Chondrocyte (in vitro differentiated cells): ENCODE measurements at regions not wholly inside any gene's neighbourhood (a gene's known extent, or its start where the extent isn't known, plus 50 kb on each side); places are given as distances from the start of the nearest gene placed in this dataset.

Source experiments
- DNase-seq: peaks from one replicate; pipeline ENCODE4 v3.0.0; 2021; ENCODE audit warnings: mixed read lengths, low spot score
- H3K27ac Mint-ChIP-seq: one replicate; pipeline ENCODE4 v1.8.0; 2021; ENCODE audit warnings: mild to moderate bottlenecking, moderate library complexity, mixed read lengths; ENCODE audit not compliant: unreplicated experiment
- H3K27me3 Mint-ChIP-seq: 2 replicates; pipeline ENCODE4 v1.8.0; 2021; ENCODE audit warnings: low read depth, mixed read lengths
- H3K36me3 Mint-ChIP-seq: 2 replicates; pipeline ENCODE4 v1.8.0; 2021; ENCODE audit warnings: low read depth, mixed read lengths
- H3K4me1 Mint-ChIP-seq: 2 replicates; pipeline ENCODE4 v1.8.0; 2021; ENCODE audit warnings: low read depth, mild to moderate bottlenecking, mixed read lengths
- H3K4me3 Mint-ChIP-seq: one replicate; pipeline ENCODE4 v1.8.0; 2021; ENCODE audit warnings: mild to moderate bottlenecking, moderate library complexity, mixed read lengths; ENCODE audit not compliant: unreplicated experiment
- H3K9me3 Mint-ChIP-seq: 2 replicates; pipeline ENCODE4 v1.8.0; 2021; ENCODE audit warnings: low read depth, mixed read lengths
- CTCF ChIP-seq: fragments of 200-600 bp; sonication (generic); IDR thresholded peaks from 2 replicates; pipeline ENCODE4 v1.5.0; 2021; ENCODE audit warnings: antibody characterized with exemption, mild to moderate bottlenecking, moderate library complexity

- H3K27ac Mint-ChIP-seq = no peak overlapping the region
- H3K9me3 Mint-ChIP-seq = no peaks in the 10 kb centered on the region
- H3K4me1 Mint-ChIP-seq = peaks cover 14% of the 10 kb centered on the region
- no peak overlapping the region for H3K4me3 Mint-ChIP-seq
- peaks cover 16% of the 10 kb centered on the region for H3K27me3 Mint-ChIP-seq
- TF ChIP-seq CTCF = peak; percentile 98
- DNase-seq = no peak
- H3K36me3 Mint-ChIP-seq = no peaks in the 10 kb centered on the region
Observed at GRCh38 chr19:28710278-28710677, 502.7 kb downstream of the UQCRFS1 start.

DNA sequence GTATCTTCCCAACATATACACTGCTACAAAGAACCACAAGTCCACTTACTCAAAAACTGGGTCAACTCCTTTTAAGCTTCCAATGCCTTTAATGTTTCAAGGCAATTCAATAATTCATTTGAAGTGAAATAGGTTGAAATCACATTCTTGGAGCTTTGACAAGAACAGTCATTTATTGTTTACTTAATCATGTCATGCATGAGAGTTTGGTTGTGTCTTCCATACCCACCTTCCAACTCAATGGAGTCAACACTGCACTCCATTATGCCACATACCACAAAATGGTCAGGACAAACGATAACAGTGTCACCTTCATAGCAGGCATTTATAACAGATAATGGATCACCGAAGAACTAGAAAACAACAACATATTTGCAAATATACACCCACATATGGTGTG lies 506.3 kb downstream of the UQCRFS1 start:
- DNase-seq = no peak
- no peaks in the 10 kb centered on the region for H3K36me3 Mint-ChIP-seq
- H3K9me3 Mint-ChIP-seq = peaks cover 9% of the 10 kb centered on the region
- no peak overlapping the region for H3K4me3 Mint-ChIP-seq
- peaks cover 7% of the 10 kb centered on the region for H3K27me3 Mint-ChIP-seq
- no peak overlapping the region for H3K27ac Mint-ChIP-seq
- no peak for TF ChIP-seq CTCF
- peaks cover 44% of the 10 kb centered on the region for H3K4me1 Mint-ChIP-seq

DNA sequence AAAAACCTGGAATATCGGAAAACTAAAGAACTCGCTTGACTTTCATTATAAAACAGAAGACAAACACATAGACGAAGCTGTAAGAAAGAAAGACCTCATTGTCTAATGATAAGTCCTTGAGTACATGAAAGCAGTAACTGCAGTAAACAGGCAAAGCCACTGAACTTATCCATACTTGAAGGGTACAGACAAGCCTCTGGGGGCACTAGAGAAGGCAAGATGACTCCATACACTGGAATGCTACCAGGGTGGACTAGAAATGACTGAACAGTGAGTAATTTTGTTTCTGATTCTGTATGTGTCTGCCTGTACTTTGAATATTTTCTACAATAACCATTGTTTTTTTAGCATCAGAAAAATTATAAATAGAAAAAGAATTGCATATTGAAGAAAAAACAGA lies 507.9 kb downstream of the UQCRFS1 start:
- DNase-seq = no peak
- no peak overlapping the region for H3K4me3 Mint-ChIP-seq
- H3K27ac Mint-ChIP-seq = peak overlapping the region; percentile 78
- H3K27me3 Mint-ChIP-seq = no peaks in the 10 kb centered on the region
- H3K4me1 Mint-ChIP-seq = peaks cover 58% of the 10 kb centered on the region
- peaks cover 12% of the 10 kb centered on the region for H3K9me3 Mint-ChIP-seq
- TF ChIP-seq CTCF = peak; percentile 76
- H3K36me3 Mint-ChIP-seq = no peaks in the 10 kb centered on the region

DNA sequence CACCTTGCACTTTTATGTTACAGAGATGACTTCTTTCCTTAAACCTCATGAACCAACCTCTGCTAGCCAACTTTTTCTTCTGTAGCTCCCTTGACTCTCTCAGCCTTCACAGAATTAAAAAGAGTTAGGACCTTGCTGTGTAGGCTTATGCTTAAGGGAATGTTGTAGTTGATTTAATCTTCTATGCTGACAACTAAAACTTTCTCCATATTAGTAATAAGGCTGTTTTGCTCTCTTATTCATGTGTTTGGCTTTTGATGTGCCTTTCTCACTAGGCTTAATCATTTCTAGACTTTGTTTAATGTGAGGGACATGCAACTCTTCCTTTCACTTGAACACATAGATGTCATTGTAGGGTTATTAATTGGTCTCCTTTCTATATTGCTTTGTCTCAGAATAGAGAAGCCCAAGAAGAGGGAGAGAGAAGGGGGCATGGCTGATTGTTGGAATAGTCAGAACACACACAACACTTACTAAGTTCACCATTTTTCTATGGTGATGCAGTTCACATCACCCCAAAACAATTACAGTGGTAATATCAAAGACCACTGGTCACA lies 509.5 kb downstream of the UQCRFS1 start:
- no peak for TF ChIP-seq CTCF

DNA sequence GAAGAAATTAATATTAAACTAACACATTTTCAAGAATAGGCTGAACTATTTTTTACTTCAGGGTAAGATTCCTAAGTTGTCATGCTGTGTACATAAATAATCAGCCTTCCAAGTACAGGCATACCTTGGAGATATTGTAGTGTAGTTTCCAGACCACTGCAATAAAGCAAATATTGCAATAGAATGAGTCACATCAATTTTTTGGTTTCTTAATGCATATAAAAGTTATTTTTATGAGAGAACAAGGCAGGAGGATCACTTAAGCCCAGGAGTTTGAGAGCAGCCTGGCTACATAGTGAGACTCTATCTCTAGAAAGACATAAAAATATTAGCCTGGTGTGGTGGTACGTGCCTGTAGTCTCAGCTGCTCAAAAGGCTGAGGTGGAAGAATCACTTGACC lies 511.5 kb downstream of the UQCRFS1 start:
- Mint-ChIP-seq H3K4me3 (peak overlapping the region; percentile 15), H3K27ac (peak overlapping the region; percentile 93), H3K4me1 (peaks cover 59% of the 10 kb centered on the region), H3K36me3 (no peaks in the 10 kb centered on the region), H3K9me3 (peaks cover 14% of the 10 kb centered on the region), H3K27me3 (no peaks in the 10 kb centered on the region)
- DNase-seq = no peak
- no peak for TF ChIP-seq CTCF

More for the DNA sequence above, 509.5 kb downstream of the UQCRFS1 start:
- peaks cover 63% of the 10 kb centered on the region for H3K4me1 Mint-ChIP-seq
- DNase-seq = no peak
- no peaks in the 10 kb centered on the region for H3K36me3 Mint-ChIP-seq
- H3K27me3 Mint-ChIP-seq = no peaks in the 10 kb centered on the region
- H3K9me3 Mint-ChIP-seq = peaks cover 13% of the 10 kb centered on the region
- no peak overlapping the region for H3K4me3 Mint-ChIP-seq
- no peak overlapping the region for H3K27ac Mint-ChIP-seq
